ENCODE measurements at regions not wholly inside any gene's neighbourhood (a gene's known extent, or its start where the extent isn't known, plus 50 kb on each side); places are given as distances from the start of the nearest gene placed in this dataset.

DNA sequence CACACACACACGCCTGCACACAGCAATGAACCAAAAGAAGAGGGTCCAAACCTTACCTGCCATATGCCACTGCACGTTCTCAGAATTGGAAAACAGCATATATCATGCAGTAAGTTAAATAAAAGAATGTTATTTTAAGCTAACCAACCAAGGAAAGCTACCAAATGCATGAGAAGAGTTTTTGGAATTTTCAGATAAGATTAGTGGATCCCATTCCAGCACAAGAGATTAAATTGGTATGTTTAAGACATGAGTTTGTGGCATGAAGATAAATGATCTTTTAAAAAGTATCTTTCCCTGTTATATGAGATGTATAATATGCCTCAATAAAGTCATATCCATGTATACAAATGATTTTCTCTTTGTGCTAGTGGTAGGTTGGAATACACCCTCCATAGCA lies 811.4 kb downstream of the NR2F2 start (continued):
- TF ChIP-seq, protein P1, sequence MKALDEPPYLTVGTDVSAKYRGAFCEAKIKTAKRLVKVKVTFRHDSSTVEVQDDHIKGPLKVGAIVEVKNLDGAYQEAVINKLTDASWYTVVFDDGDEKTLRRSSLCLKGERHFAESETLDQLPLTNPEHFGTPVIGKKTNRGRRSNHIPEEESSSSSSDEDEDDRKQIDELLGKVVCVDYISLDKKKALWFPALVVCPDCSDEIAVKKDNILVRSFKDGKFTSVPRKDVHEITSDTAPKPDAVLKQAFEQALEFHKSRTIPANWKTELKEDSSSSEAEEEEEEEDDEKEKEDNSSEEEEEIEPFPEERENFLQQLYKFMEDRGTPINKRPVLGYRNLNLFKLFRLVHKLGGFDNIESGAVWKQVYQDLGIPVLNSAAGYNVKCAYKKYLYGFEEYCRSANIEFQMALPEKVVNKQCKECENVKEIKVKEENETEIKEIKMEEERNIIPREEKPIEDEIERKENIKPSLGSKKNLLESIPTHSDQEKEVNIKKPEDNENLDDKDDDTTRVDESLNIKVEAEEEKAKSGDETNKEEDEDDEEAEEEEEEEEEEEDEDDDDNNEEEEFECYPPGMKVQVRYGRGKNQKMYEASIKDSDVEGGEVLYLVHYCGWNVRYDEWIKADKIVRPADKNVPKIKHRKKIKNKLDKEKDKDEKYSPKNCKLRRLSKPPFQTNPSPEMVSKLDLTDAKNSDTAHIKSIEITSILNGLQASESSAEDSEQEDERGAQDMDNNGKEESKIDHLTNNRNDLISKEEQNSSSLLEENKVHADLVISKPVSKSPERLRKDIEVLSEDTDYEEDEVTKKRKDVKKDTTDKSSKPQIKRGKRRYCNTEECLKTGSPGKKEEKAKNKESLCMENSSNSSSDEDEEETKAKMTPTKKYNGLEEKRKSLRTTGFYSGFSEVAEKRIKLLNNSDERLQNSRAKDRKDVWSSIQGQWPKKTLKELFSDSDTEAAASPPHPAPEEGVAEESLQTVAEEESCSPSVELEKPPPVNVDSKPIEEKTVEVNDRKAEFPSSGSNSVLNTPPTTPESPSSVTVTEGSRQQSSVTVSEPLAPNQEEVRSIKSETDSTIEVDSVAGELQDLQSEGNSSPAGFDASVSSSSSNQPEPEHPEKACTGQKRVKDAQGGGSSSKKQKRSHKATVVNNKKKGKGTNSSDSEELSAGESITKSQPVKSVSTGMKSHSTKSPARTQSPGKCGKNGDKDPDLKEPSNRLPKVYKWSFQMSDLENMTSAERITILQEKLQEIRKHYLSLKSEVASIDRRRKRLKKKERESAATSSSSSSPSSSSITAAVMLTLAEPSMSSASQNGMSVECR (CRISPR knock-in tag; IDR thresholded peaks at IDR 0.05; ENCODE audit: borderline replicate concordance) = no peak
- TF ChIP-seq, protein P2, sequence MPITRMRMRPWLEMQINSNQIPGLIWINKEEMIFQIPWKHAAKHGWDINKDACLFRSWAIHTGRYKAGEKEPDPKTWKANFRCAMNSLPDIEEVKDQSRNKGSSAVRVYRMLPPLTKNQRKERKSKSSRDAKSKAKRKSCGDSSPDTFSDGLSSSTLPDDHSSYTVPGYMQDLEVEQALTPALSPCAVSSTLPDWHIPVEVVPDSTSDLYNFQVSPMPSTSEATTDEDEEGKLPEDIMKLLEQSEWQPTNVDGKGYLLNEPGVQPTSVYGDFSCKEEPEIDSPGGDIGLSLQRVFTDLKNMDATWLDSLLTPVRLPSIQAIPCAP (CRISPR knock-in tag; IDR thresholded peaks at IDR 0.05) = no peak
- TF ChIP-seq, protein P3, sequence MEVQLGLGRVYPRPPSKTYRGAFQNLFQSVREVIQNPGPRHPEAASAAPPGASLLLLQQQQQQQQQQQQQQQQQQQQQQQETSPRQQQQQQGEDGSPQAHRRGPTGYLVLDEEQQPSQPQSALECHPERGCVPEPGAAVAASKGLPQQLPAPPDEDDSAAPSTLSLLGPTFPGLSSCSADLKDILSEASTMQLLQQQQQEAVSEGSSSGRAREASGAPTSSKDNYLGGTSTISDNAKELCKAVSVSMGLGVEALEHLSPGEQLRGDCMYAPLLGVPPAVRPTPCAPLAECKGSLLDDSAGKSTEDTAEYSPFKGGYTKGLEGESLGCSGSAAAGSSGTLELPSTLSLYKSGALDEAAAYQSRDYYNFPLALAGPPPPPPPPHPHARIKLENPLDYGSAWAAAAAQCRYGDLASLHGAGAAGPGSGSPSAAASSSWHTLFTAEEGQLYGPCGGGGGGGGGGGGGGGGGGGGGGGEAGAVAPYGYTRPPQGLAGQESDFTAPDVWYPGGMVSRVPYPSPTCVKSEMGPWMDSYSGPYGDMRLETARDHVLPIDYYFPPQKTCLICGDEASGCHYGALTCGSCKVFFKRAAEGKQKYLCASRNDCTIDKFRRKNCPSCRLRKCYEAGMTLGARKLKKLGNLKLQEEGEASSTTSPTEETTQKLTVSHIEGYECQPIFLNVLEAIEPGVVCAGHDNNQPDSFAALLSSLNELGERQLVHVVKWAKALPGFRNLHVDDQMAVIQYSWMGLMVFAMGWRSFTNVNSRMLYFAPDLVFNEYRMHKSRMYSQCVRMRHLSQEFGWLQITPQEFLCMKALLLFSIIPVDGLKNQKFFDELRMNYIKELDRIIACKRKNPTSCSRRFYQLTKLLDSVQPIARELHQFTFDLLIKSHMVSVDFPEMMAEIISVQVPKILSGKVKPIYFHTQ (CRISPR knock-in tag; IDR thresholded peaks at IDR 0.05) = no peak
- TF ChIP-seq, protein P4, sequence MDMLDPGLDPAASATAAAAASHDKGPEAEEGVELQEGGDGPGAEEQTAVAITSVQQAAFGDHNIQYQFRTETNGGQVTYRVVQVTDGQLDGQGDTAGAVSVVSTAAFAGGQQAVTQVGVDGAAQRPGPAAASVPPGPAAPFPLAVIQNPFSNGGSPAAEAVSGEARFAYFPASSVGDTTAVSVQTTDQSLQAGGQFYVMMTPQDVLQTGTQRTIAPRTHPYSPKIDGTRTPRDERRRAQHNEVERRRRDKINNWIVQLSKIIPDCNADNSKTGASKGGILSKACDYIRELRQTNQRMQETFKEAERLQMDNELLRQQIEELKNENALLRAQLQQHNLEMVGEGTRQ (CRISPR knock-in tag; IDR thresholded peaks at IDR 0.05) = no peak
- TF ChIP-seq, protein P5, sequence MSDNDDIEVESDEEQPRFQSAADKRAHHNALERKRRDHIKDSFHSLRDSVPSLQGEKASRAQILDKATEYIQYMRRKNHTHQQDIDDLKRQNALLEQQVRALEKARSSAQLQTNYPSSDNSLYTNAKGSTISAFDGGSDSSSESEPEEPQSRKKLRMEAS (CRISPR knock-in tag; IDR thresholded peaks at IDR 0.05) = no peak
- TF ChIP-seq TP53 (CRISPR knock-in tag; IDR thresholded peaks at IDR 0.05) (no peak), RORB (CRISPR knock-in tag; IDR thresholded peaks at IDR 0.05) (no peak)
- TF ChIP-seq, protein P6, sequence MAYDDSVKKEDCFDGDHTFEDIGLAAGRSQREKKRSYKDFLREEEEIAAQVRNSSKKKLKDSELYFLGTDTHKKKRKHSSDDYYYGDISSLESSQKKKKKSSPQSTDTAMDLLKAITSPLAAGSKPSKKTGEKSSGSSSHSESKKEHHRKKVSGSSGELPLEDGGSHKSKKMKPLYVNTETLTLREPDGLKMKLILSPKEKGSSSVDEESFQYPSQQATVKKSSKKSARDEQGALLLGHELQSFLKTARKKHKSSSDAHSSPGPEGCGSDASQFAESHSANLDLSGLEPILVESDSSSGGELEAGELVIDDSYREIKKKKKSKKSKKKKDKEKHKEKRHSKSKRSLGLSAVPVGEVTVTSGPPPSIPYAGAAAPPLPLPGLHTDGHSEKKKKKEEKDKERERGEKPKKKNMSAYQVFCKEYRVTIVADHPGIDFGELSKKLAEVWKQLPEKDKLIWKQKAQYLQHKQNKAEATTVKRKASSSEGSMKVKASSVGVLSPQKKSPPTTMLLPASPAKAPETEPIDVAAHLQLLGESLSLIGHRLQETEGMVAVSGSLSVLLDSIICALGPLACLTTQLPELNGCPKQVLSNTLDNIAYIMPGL (CRISPR knock-in tag; IDR thresholded peaks at IDR 0.05) = no peak

DNA sequence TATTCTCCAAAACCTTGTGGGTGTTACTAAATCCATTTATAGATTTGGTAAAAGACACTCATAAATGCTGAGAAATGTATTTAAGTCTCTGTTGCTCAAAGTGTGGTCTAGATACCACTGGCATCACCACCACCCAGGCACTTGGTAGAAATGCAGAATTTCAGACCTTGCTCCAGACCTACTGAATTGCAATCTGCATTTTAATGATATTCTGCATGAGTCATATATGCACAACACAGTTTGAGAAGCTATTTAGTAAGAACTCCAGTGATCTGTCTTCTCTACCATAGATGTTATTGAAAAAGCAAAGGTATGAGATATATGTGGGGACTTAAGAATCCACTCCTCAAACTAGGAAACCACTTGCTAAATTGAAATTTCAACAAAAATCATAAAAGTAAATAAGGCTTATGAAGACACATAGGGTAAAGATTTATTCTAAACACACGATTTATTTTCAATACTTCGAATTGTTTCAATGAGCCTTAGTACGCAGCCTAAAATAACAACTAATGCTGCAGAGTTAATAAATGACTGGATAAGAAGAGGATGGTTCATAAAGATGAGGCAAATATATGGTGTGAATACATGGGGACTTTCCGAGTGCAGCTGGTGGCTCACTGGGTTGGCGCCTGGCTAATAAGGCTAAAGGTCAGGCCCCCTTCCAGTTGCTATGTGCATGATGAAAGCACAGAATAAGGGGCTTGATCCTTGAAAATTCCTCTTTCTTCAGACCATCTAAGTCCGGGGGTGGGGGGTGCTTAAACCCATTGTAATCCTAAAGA lies 813.3 kb downstream of the NR2F2 start:
- no peak for DNase-seq (ENCODE audit: low spot score)
- Mint-ChIP-seq H3K4me1 (no peaks in the 10 kb centered on the region), H3K27me3 (ENCODE audit: low read depth) (no peaks in the 10 kb centered on the region), H3K4me3 (no peak overlapping the region), H3K27ac (no peak overlapping the region), H3K36me3 (no peaks in the 10 kb centered on the region), H3K9me3 (peaks cover 8% of the 10 kb centered on the region)
- no peak for TF ChIP-seq IRF2 (CRISPR knock-in tag; IDR thresholded peaks at IDR 0.05; ENCODE audit: borderline replicate concordance, low read depth)
- ChIA-PET CTCF (no interaction called here), POLR2A (interaction anchor here (0.7 kb wide), 1 partner anchor 1155 kb away, joined by 3 read pairs; no protein-coding TSS in a partner anchor)
- ATAC-seq = no peak

DNA sequence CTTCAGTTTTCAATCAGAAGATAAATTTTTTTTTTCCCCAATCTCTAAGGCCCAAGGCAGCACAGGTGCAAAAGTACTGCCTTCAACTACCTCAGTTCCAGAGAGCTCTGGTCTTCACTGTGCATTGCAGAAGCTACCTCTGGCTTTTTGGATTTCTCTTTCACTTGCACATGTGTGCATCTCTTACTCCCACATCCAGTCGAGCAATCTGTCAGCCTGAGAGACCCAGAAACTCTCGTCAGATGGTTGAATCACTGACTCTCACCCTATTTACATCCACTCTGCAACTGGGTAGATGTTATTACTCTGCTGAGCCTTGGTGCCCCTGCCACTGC lies 813.8 kb downstream of the NR2F2 start:
- ATAC-seq = no peak

More for the DNA sequence above, 813.8 kb downstream of the NR2F2 start:
- H3K4me1 Mint-ChIP-seq = no peaks in the 10 kb centered on the region
- H3K27ac Mint-ChIP-seq = no peak overlapping the region
- peaks cover 8% of the 10 kb centered on the region for H3K9me3 Mint-ChIP-seq
- no peak overlapping the region for H3K4me3 Mint-ChIP-seq
- ChIA-PET POLR2A (interaction anchor here (0.7 kb wide), 1 partner anchor 1155 kb away, joined by 3 read pairs; no protein-coding TSS in a partner anchor), CTCF (no interaction called here)
- no peaks in the 10 kb centered on the region for H3K27me3 Mint-ChIP-seq (ENCODE audit: low read depth)
- H3K36me3 Mint-ChIP-seq = no peaks in the 10 kb centered on the region
- TF ChIP-seq GTF2I (CRISPR knock-in tag; conservative IDR thresholded peaks at IDR 0.05) (no peak), ZNF416 (CRISPR knock-in tag; IDR thresholded peaks at IDR 0.05) (no peak)
- TF ChIP-seq, protein P7, sequence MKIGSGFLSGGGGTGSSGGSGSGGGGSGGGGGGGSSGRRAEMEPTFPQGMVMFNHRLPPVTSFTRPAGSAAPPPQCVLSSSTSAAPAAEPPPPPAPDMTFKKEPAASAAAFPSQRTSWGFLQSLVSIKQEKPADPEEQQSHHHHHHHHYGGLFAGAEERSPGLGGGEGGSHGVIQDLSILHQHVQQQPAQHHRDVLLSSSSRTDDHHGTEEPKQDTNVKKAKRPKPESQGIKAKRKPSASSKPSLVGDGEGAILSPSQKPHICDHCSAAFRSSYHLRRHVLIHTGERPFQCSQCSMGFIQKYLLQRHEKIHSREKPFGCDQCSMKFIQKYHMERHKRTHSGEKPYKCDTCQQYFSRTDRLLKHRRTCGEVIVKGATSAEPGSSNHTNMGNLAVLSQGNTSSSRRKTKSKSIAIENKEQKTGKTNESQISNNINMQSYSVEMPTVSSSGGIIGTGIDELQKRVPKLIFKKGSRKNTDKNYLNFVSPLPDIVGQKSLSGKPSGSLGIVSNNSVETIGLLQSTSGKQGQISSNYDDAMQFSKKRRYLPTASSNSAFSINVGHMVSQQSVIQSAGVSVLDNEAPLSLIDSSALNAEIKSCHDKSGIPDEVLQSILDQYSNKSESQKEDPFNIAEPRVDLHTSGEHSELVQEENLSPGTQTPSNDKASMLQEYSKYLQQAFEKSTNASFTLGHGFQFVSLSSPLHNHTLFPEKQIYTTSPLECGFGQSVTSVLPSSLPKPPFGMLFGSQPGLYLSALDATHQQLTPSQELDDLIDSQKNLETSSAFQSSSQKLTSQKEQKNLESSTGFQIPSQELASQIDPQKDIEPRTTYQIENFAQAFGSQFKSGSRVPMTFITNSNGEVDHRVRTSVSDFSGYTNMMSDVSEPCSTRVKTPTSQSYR (CRISPR knock-in tag; IDR thresholded peaks at IDR 0.05) = no peak
- TF ChIP-seq, protein P5 (CRISPR knock-in tag; IDR thresholded peaks at IDR 0.05) = no peak
- no peak for DNase-seq (ENCODE audit: low spot score)

Measured in WTC11 (cell line).